ENCODE measurements at regions not wholly inside any gene's neighbourhood (a gene's known extent, or its start where the extent isn't known, plus 50 kb on each side); places are given as distances from the start of the nearest gene placed in this dataset.

DNA sequence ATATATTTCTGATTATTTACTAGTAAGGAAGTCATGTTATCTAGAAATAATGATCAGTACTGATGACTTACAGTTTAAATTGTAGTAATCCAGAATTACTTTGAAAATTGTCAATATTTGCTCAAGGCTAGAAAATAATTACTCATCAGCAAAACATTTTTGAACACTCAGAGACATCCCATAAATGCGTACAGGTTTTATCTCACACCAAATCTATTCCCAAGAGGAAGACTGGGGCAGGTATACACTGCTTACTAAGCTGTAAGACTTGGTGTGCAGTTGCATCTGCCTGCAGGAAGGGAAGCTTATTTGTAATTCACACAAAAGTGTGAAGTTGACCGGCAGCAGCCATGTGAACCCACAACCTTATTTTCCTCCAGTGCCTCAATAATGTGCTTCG is 146.4 kb downstream of the CCER1 start:
- no peak for TF ChIP-seq POLR2A (IDR thresholded peaks at IDR 0.05)
- TF ChIP-seq, protein P1, sequence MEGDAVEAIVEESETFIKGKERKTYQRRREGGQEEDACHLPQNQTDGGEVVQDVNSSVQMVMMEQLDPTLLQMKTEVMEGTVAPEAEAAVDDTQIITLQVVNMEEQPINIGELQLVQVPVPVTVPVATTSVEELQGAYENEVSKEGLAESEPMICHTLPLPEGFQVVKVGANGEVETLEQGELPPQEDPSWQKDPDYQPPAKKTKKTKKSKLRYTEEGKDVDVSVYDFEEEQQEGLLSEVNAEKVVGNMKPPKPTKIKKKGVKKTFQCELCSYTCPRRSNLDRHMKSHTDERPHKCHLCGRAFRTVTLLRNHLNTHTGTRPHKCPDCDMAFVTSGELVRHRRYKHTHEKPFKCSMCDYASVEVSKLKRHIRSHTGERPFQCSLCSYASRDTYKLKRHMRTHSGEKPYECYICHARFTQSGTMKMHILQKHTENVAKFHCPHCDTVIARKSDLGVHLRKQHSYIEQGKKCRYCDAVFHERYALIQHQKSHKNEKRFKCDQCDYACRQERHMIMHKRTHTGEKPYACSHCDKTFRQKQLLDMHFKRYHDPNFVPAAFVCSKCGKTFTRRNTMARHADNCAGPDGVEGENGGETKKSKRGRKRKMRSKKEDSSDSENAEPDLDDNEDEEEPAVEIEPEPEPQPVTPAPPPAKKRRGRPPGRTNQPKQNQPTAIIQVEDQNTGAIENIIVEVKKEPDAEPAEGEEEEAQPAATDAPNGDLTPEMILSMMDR (IDR thresholded peaks at IDR 0.05 in 8 of 11, conservative IDR thresholded peaks at IDR 0.05 in 3 of 11) = no peak
- TF ChIP-seq POLR2AphosphoS5 (IDR thresholded peaks at IDR 0.05) = no peak

All from spleen (tissue), 7 donors.